Endothelial cell of umbilical vein (primary cell): ENCODE measurements at regions not wholly inside any gene's neighbourhood (a gene's known extent, or its start where the extent isn't known, plus 50 kb on each side); places are given as distances from the start of the nearest gene placed in this dataset.

Experiments used
- BruUV-seq: library from RNA; stranded (reverse); fragments of 400-500 nt; replicated peaks from 2 replicates; lab custom pipeline; 2021; lab: Mats Ljungman, UMichigan
- CTCF ChIA-PET: fragments of 300-600, 350-600 bp; sonication (Branson Sonifier 250); formaldehyde crosslinking; loops from one replicate; lab custom pipeline; 2021; ENCODE audit warnings: antibody characterized with exemption, inconsistent platforms; lab: Charles Lee
- POLR2A ChIA-PET: fragments of 300-600, 350-600 bp; sonication (Branson Sonifier 250); formaldehyde crosslinking; loops from one replicate; lab custom pipeline; 2021; ENCODE audit warnings: antibody characterized with exemption, inconsistent platforms; lab: Charles Lee
- DNase-seq: peaks from one replicate; pipeline ENCODE4 v3.0.0-alpha.2; 2011; ENCODE audit warnings: low read depth, low spot score
- FAIRE-seq: peaks from 2 replicates; lab custom pipeline; 2011; peaks lifted over from hg19 to GRCh38; lab: Jason Lieb, UNC
- H2AFZ ChIP-seq: 2 replicates; pipeline ENCODE4 v1.6.0; 2012; ENCODE audit warnings: low read depth, low read length, control low read depth, inconsistent platforms
- H3K27ac ChIP-seq: 2 replicates; pipeline ENCODE4 v1.5.1; 2011; ENCODE audit warnings: low read depth, mild to moderate bottlenecking, control low read depth, low read length, moderate library complexity; ENCODE audit not compliant: insufficient read depth
- H3K27me3 ChIP-seq, 2 experiments: 2 replicates each; pipeline versions ENCODE4 v1.6.0 to v1.6.1; 2011; ENCODE audit warnings: low read length in 2 of 2, mixed read lengths in 1 of 2; ENCODE audit not compliant: control insufficient read depth in 2 of 2, insufficient read depth in 2 of 2
- H3K36me3 ChIP-seq, 2 experiments: 2 replicates in 1 of 2; 3 replicates in 1 of 2; pipeline ENCODE4 v1.5.1; 2011; ENCODE audit warnings: low read length in 2 of 2, mild to moderate bottlenecking in 1 of 2, moderate library complexity in 1 of 2; ENCODE audit not compliant: control insufficient read depth in 2 of 2, insufficient read depth in 2 of 2; ENCODE audit errors: extremely low read depth in 1 of 2
- H3K4me1 ChIP-seq: 3 replicates; pipeline ENCODE4 v1.5.1; 2011; ENCODE audit warnings: mild to moderate bottlenecking, low read length; ENCODE audit not compliant: control insufficient read depth, insufficient read depth; ENCODE audit errors: extremely low read depth
- H3K4me2 ChIP-seq: 2 replicates; pipeline ENCODE4 v1.6.1; 2011; ENCODE audit warnings: low read length, control low read depth, mixed read lengths; ENCODE audit not compliant: insufficient read depth
- H3K4me3 ChIP-seq, 3 experiments: fragments of 200-600 bp in 1 of 3; sonication (generic), shearing (Covaris generic) in 1 of 3; replicated peaks in 1 of 3; 2 replicates each; pipeline ENCODE4 v1.5.1; 2011 to 2016; ENCODE audit warnings: control low read depth in 3 of 3, low read length in 3 of 3, mild to moderate bottlenecking in 2 of 3, inconsistent platforms in 1 of 3, low read depth in 1 of 3, moderate library complexity in 1 of 3; ENCODE audit not compliant: insufficient read depth in 1 of 3
- H3K79me2 ChIP-seq: 2 replicates; pipeline ENCODE4 v1.6.0; 2012; ENCODE audit warnings: low read length, inconsistent platforms; ENCODE audit not compliant: control insufficient read depth, insufficient read depth
- H3K9ac ChIP-seq: replicated peaks from 2 replicates; pipeline ENCODE3; 2011; ENCODE audit warnings: low read length, control low read depth; ENCODE audit not compliant: insufficient read depth; ENCODE audit errors: extremely low read depth
- H3K9me1 ChIP-seq: replicated peaks from 3 replicates; pipeline ENCODE4 v1.6.0; 2011; ENCODE audit warnings: mild to moderate bottlenecking, low read length; ENCODE audit not compliant: control insufficient read depth, insufficient read depth; ENCODE audit errors: extremely low read depth
- H3K9me3 ChIP-seq: replicated peaks from 2 replicates; pipeline ENCODE4 v1.5.1; 2012; ENCODE audit warnings: low read length, inconsistent platforms; ENCODE audit not compliant: control insufficient read depth, insufficient read depth
- H4K20me1 ChIP-seq: replicated peaks from 2 replicates; pipeline ENCODE3; 2011; ENCODE audit warnings: mild to moderate bottlenecking, low read length; ENCODE audit not compliant: control insufficient read depth, insufficient read depth; ENCODE audit errors: extremely low read depth
- EZH2 ChIP-seq: IDR thresholded peaks from 2 replicates; pipeline ENCODE4 v1.6.1; 2012; ENCODE audit warnings: borderline replicate concordance, low read depth, mild to moderate bottlenecking, moderate library complexity, low read length, inconsistent platforms; ENCODE audit not compliant: severe bottlenecking
- FOS ChIP-seq: IDR thresholded peaks from 2 replicates; pipeline ENCODE4 v1.6.1; 2011; ENCODE audit warnings: mild to moderate bottlenecking, low read length, moderate library complexity, borderline replicate concordance; ENCODE audit not compliant: insufficient read depth
- GATA2 ChIP-seq: IDR thresholded peaks from 2 replicates; pipeline ENCODE4 v1.7.0; 2011; ENCODE audit warnings: low read depth, mild to moderate bottlenecking, moderate library complexity, mixed read lengths, low read length; ENCODE audit not compliant: insufficient read length, insufficient read depth
- JUN ChIP-seq: IDR thresholded peaks from 2 replicates; pipeline ENCODE4 v1.6.1; 2011; ENCODE audit warnings: borderline replicate concordance, low read depth; ENCODE audit not compliant: insufficient read length, insufficient read depth
- MYC ChIP-seq: IDR thresholded peaks from one replicate; pipeline ENCODE4 v1.6.1; 2011; ENCODE audit warnings: mild to moderate bottlenecking, low read depth, low read length
- POLR2A ChIP-seq: IDR thresholded peaks from 2 replicates; pipeline ENCODE4 v1.6.1; 2012; ENCODE audit warnings: low read depth, mild to moderate bottlenecking, control low read depth, low read length
- POLR2AphosphoS5 ChIP-seq: IDR thresholded peaks from 2 replicates; pipeline ENCODE4 v1.6.1; 2012; ENCODE audit warnings: low read depth, mild to moderate bottlenecking, control low read depth, low read length, moderate library complexity; ENCODE audit not compliant: insufficient read depth
- dilution Hi-C: fragments of 300-500 bp; cut with MboI; formaldehyde crosslinking; loops from one replicate; pipeline ENCODE4 v1.15.0; 2019; ENCODE audit warnings: low sequenced_read_pairs; ENCODE audit not compliant: extremely low pct_ligation_motif_present
- intact Hi-C: fragments of 100-400 bp; cut with micrococcal nuclease; formaldehyde crosslinking; loops from one replicate; pipeline ENCODE4 v1.10.0; 2022
- TF ChIP-seq, protein P1 (sequence below), 2 donors: IDR thresholded peaks; 1 replicate in 1 of 2; 2 replicates in 1 of 2; pipeline ENCODE4 v1.5.1; 2011; ENCODE audit warnings: low read length in 2 of 2, mild to moderate bottlenecking in 2 of 2, moderate library complexity in 2 of 2, control low read depth in 1 of 2, inconsistent platforms in 1 of 2, low read depth in 1 of 2; ENCODE audit not compliant: insufficient read depth in 1 of 2; ENCODE audit errors: extremely low read depth in 1 of 2

DNA sequence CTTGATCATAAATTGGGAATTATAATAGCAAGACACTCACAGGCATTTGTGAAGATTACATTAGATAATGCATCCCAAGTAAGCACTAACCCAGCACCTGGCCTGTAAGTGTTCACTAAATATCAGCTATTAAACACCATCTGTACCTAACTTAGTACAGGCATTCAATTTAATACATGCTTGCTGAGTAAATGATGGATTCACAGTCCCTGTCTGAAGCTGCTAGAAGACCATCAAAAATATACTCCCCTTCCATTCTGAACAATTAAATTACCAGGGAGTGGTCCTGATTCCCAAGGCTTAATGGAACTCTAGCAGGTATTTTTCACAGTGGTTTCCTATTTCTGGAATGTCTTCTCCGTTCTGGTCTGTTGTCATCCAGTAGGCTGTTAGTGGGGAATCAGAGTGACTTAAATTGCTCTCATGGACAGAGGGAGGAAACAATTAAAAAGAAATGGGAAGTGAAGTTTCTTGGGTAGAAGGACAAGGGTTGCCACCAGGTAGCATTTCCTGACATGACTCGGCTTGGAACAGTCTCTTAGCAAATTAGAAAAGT is 233.9 kb downstream of the PTTG2 start:
- Histone ChIP-seq H3K36me3 (no peaks in the 10 kb centered on the region), H3K27me3 (peaks cover 5 to 13% of the 10 kb centered on the region in 2 experiments), H3K4me2 (no peak overlapping the region), H3K4me1 (peaks cover 21% of the 10 kb centered on the region), H3K79me2 (no peaks in the 10 kb centered on the region), H3K9me3 (no peaks in the 10 kb centered on the region), H4K20me1 (no peaks in the 10 kb centered on the region), H3K9ac (no peak overlapping the region), H2AFZ (no peak overlapping the region), H3K27ac (no peak overlapping the region), H3K4me3 (no peak overlapping the region), H3K9me1 (no peaks in the 10 kb centered on the region)
- no TSS peak for BruUV-seq
- FAIRE-seq (no peak), DNase-seq (no peak)
- CTCF ChIA-PET: interaction anchor here (1.2 kb wide), 2 partner anchors 9 to 481 kb away, joined by 3 read pairs; no protein-coding TSS in a partner anchor
- POLR2A ChIA-PET: no interaction called here
- TF ChIP-seq EZH2: no peak
- no peak for TF ChIP-seq MYC
- no peak for TF ChIP-seq GATA2
- TF ChIP-seq POLR2AphosphoS5: no peak
- TF ChIP-seq, protein P1, sequence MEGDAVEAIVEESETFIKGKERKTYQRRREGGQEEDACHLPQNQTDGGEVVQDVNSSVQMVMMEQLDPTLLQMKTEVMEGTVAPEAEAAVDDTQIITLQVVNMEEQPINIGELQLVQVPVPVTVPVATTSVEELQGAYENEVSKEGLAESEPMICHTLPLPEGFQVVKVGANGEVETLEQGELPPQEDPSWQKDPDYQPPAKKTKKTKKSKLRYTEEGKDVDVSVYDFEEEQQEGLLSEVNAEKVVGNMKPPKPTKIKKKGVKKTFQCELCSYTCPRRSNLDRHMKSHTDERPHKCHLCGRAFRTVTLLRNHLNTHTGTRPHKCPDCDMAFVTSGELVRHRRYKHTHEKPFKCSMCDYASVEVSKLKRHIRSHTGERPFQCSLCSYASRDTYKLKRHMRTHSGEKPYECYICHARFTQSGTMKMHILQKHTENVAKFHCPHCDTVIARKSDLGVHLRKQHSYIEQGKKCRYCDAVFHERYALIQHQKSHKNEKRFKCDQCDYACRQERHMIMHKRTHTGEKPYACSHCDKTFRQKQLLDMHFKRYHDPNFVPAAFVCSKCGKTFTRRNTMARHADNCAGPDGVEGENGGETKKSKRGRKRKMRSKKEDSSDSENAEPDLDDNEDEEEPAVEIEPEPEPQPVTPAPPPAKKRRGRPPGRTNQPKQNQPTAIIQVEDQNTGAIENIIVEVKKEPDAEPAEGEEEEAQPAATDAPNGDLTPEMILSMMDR (IDR thresholded peaks at IDR 0.05; ENCODE audit: extremely low read depth in 1 of 2, insufficient read depth in 1 of 2, low read depth in 1 of 2, low read length in 2 of 2): no peak
- intact Hi-C loops (loop anchor here (5.0 kb wide), 1 partner anchor 43 kb away; no protein-coding TSS in a partner anchor), dilution Hi-C loops (no loop called here)

DNA sequence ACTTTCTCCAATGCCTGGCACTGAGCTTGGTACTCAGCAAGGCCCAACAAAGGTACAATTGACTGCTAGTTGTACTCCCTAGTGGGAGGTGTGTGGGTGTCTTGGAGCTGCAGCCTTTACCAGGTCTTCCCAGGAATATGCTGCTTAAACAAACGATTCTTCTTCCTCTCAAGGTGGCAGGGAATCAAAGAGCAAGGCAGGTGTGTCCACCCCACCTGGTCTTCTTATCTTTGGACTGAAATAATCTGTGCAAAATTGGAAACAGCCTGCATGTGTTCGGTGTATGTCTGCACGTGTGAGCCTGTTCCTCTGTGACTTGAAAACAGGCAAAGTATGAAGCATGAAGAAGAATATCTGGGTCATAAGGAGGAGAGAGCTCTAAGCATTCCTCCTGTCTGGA is 235.3 kb downstream of the PTTG2 start:
- H4K20me1 ChIP-seq: no peaks in the 10 kb centered on the region
- dilution Hi-C loops: no loop called here
- H3K79me2 ChIP-seq: no peaks in the 10 kb centered on the region
- peaks cover 8% of the 10 kb centered on the region for H3K4me1 ChIP-seq
- H3K9ac ChIP-seq: no peak overlapping the region
- no peaks in the 10 kb centered on the region for H3K36me3 ChIP-seq
- no peaks in the 10 kb centered on the region for H3K9me1 ChIP-seq
- H3K9me3 ChIP-seq: no peaks in the 10 kb centered on the region
- TF ChIP-seq MYC (no peak), FOS (no peak), EZH2 (no peak), GATA2 (no peak), JUN (no peak), POLR2AphosphoS5 (no peak), POLR2A (no peak)
- TF ChIP-seq, protein P1 (IDR thresholded peaks at IDR 0.05; ENCODE audit: extremely low read depth in 1 of 2, insufficient read depth in 1 of 2, low read depth in 1 of 2, low read length in 2 of 2): no peak
- no TSS peak for BruUV-seq
- FAIRE-seq (no peak), DNase-seq (no peak)
- intact Hi-C loops: no loop called here
- peaks cover 8 to 24% of the 10 kb centered on the region in 2 experiments for H3K27me3 ChIP-seq
- ChIA-PET CTCF (interaction anchor here (0.9 kb wide), 1 partner anchor 15 kb away, joined by 3 read pairs; no protein-coding TSS in a partner anchor), POLR2A (no interaction called here)
- H3K4me3 ChIP-seq: no peak overlapping the region
- no peak overlapping the region for H3K4me2 ChIP-seq
- no peak overlapping the region for H3K27ac ChIP-seq
- no peak overlapping the region for H2AFZ ChIP-seq
